Kidney epithelial cell (primary cell): ENCODE measurements at regions not wholly inside any gene's neighbourhood (a gene's known extent, or its start where the extent isn't known, plus 50 kb on each side); places are given as distances from the start of the nearest gene placed in this dataset.

Experiments used
- DNase-seq: peaks from one replicate; pipeline ENCODE4 v3.0.0-alpha.2; 2010; ENCODE audit warnings: low read depth
- H3K27me3 ChIP-seq: 2 replicates; pipeline ENCODE4 v1.6.0; 2011; ENCODE audit warnings: low read length; ENCODE audit not compliant: control insufficient read depth, insufficient read depth
- H3K36me3 ChIP-seq: 2 replicates; pipeline ENCODE4 v1.5.1; 2011; ENCODE audit warnings: low read length; ENCODE audit not compliant: control insufficient read depth, insufficient read depth
- H3K4me3 ChIP-seq: 2 replicates; pipeline ENCODE4 v1.5.1; 2011; ENCODE audit warnings: low read depth, mild to moderate bottlenecking, control low read depth, low read length
- TF ChIP-seq, protein P1 (sequence below): IDR thresholded peaks from 2 replicates; pipeline ENCODE4 v1.5.1; 2011; ENCODE audit warnings: mild to moderate bottlenecking, moderate library complexity, low read length, control low read depth, inconsistent platforms; ENCODE audit not compliant: insufficient read depth, poor library complexity, severe bottlenecking

DNA sequence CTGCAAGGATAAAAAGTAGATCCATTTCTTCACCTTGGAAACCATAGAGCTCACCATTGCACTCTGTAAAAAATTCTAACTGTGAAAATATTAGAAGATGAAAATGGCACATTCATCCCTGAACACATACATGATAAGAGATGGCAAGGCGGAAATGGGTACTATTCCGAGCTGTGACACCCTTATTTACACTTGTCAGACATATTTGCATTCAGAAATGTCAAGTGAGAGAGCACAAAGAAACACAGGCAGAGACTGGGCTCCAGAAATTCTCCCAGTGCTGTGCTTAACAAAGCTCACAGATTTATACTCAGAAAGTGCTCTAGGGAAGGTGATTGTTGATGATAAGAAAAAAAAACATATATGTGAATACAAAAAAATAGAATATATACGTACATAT lies 170.3 kb upstream of the PUM3 start:
- DNase-seq: no peak
- no peaks in the 10 kb centered on the region for H3K27me3 ChIP-seq
- TF ChIP-seq, protein P1, sequence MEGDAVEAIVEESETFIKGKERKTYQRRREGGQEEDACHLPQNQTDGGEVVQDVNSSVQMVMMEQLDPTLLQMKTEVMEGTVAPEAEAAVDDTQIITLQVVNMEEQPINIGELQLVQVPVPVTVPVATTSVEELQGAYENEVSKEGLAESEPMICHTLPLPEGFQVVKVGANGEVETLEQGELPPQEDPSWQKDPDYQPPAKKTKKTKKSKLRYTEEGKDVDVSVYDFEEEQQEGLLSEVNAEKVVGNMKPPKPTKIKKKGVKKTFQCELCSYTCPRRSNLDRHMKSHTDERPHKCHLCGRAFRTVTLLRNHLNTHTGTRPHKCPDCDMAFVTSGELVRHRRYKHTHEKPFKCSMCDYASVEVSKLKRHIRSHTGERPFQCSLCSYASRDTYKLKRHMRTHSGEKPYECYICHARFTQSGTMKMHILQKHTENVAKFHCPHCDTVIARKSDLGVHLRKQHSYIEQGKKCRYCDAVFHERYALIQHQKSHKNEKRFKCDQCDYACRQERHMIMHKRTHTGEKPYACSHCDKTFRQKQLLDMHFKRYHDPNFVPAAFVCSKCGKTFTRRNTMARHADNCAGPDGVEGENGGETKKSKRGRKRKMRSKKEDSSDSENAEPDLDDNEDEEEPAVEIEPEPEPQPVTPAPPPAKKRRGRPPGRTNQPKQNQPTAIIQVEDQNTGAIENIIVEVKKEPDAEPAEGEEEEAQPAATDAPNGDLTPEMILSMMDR: no peak
- H3K4me3 ChIP-seq: no peak overlapping the region
- H3K36me3 ChIP-seq: no peaks in the 10 kb centered on the region

DNA sequence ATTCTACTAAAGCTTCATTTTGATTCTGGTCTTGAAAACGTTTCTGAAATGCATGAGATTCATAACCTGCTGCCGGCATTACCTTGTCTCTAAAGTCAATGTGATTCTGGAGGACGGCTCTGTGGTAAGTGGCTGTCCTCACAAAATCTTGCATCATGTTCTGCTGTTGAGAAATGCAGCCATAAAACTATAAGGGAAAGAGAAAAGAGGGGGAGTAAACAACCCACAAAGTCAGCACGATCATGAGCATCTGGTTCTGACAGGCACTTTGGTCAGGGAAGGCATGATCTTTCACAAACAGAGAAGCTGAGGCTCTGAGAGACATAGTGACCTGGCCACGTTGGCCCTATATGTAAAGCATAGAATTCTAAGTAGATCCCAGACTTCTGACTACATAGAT lies 168.9 kb upstream of the PUM3 start:
- no peak for DNase-seq
- TF ChIP-seq, protein P1: no peak
- no peaks in the 10 kb centered on the region for H3K36me3 ChIP-seq

DNA sequence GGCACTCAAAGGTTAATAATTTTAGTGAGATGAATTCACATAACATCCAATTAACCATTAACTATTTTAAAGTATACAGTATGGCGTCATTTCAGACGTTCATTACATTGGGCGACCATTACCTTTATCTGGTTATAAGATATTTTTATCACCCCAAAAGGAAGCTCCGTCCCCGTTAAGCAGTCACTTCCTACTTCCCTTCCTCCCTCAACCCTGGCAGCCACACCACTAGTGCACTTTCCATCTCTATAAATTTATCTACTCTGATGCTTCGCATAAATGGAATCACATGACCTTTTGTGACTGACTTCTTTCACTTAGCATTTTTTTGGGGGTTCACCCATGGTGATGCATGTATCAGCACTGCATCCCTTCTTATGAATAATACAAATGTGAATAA lies 168.3 kb upstream of the PUM3 start:
- TF ChIP-seq, protein P1: no peak
- no peaks in the 10 kb centered on the region for H3K27me3 ChIP-seq
- no peaks in the 10 kb centered on the region for H3K36me3 ChIP-seq
- no peak overlapping the region for H3K4me3 ChIP-seq
- no peak for DNase-seq

More for the DNA sequence above, 168.9 kb upstream of the PUM3 start:
- Histone ChIP-seq H3K27me3 (no peaks in the 10 kb centered on the region), H3K4me3 (no peak overlapping the region)

DNA sequence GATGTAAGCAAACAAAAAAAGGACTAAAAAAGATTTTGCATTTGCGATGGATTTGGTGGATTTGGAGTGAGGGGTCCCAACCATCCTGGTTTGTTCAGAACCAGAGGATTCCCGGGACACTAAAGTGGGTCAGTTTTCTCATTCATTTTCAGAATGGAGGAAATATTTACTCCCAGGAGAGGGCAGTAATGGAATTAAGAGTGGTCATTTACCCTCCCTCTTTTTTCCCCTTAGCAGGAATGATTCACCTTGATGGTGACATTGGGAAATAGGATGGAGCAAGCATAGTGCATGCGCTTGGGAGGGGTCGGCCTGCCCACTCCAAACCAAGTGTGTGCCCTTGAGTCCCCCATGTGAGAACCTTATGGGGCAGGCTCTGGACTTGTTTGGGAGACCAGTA lies 164.2 kb upstream of the PUM3 start:
- no peak for DNase-seq
- H3K27me3 ChIP-seq: no peaks in the 10 kb centered on the region
- TF ChIP-seq, protein P1: no peak

DNA sequence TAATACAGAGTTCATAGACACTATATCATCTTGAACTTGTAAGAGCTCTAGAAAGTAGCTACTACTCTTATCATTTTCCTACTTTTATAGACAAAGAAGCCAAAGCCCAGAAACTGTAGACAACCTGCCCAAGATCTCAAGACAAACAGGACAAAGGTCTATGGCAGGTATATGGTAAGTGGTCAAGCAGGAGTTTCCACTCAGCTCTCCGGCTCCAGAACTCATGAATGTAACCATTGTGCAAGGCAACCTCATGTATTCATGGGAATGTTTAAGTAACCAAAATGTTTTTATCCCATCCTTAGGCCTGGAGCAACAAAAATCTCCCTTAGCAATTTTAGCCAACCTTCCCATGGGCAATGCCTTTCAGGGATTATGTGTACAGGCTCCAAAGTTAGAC lies 163.4 kb upstream of the PUM3 start:
- no peak for DNase-seq
- no peaks in the 10 kb centered on the region for H3K36me3 ChIP-seq
- no peaks in the 10 kb centered on the region for H3K27me3 ChIP-seq
- no peak overlapping the region for H3K4me3 ChIP-seq
- TF ChIP-seq, protein P1: no peak

More for the DNA sequence above, 164.2 kb upstream of the PUM3 start:
- no peaks in the 10 kb centered on the region for H3K36me3 ChIP-seq
- H3K4me3 ChIP-seq: no peak overlapping the region

DNA sequence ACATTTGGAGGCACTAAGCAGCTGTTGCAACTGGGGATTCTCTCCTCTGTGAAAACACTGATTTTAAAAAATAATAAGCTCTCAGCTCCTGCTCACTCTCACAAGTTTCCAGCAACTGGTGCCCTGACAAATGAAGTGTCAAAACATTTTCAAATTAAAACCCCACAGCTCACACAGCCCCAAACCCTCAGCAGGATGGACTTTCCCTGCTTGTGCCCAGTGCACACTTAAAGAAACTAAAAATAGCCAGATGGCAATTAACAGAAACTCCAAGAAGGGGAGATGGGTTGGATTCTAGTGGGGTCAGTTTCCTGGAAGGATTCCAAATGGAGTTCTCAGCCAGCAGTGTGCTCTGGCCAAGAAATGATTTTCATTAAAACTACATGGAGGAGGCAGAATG lies 163.0 kb upstream of the PUM3 start:
- H3K36me3 ChIP-seq: no peaks in the 10 kb centered on the region
- H3K4me3 ChIP-seq: no peak overlapping the region
- H3K27me3 ChIP-seq: no peaks in the 10 kb centered on the region
- TF ChIP-seq, protein P1: no peak
- DNase-seq: no peak
